Aorta (tissue), 5 donors: ENCODE measurements at regions not wholly inside any gene's neighbourhood (a gene's known extent, or its start where the extent isn't known, plus 50 kb on each side); places are given as distances from the start of the nearest gene placed in this dataset.

Experiments used
- ATAC-seq: fragments of 200-7000 bp; cut with Tn5 transposase; one replicate; pipeline ENCODE4 v1.9.1; 2022; ENCODE audit warnings: moderate library complexity; ENCODE audit not compliant: low FRiP score
- DNase-seq, 2 donors: peaks; one replicate each; pipeline ENCODE4 v3.0.0-alpha.2; 2020
- H3K27ac ChIP-seq, 2 donors: one replicate each; pipeline ENCODE4 v1.5.1; 2013; ENCODE audit warnings: low read length in 2 of 2, mild to moderate bottlenecking in 2 of 2, moderate library complexity in 2 of 2, control low read depth in 1 of 2, inconsistent platforms in 1 of 2, low read depth in 1 of 2
- H3K27me3 ChIP-seq, 2 donors: one replicate each; pipeline ENCODE4 v1.6.1; 2013; ENCODE audit warnings: control low read depth in 1 of 2, low read length in 1 of 2, mild to moderate bottlenecking in 1 of 2, moderate library complexity in 1 of 2; ENCODE audit not compliant: insufficient read depth in 2 of 2, control insufficient read depth in 1 of 2
- H3K36me3 ChIP-seq, 2 donors: one replicate each; pipeline ENCODE4 v1.6.1; 2013; ENCODE audit warnings: control low read depth in 1 of 2, low read length in 1 of 2, mild to moderate bottlenecking in 1 of 2; ENCODE audit not compliant: insufficient read depth in 2 of 2, control insufficient read depth in 1 of 2
- H3K4me1 ChIP-seq, 2 donors: one replicate each; pipeline ENCODE4 v1.6.1; 2013; ENCODE audit warnings: low read length in 2 of 2, control low read depth in 1 of 2, mild to moderate bottlenecking in 1 of 2, moderate library complexity in 1 of 2; ENCODE audit not compliant: insufficient read depth in 2 of 2, control insufficient read depth in 1 of 2
- H3K4me3 ChIP-seq, 2 donors: one replicate each; pipeline ENCODE4 v1.5.1; 2013; ENCODE audit warnings: low read length in 2 of 2, control low read depth in 1 of 2, mild to moderate bottlenecking in 1 of 2
- H3K9me3 ChIP-seq: one replicate; pipeline ENCODE4 v1.6.1; 2013; ENCODE audit warnings: mild to moderate bottlenecking, low read length; ENCODE audit not compliant: control insufficient read depth
- whole genome bisulfite sequencing, 2 donors: extraction: QIAGEN DNeasy Blood & Tissue Kit; methylation state at CpG; one replicate each; pipeline ENCODE4 v1.1.7; 2013; 5-methylcytosine and 5-hydroxymethylcytosine counted together
- intact Hi-C, 2 donors: fragments of 100-400 bp; cut with DNase I; formaldehyde crosslinking; loops; one replicate each; pipeline versions ENCODE4 v1.14.2 to v1.15.0; 2022
- donor health status: healthy with polysubstance abuse.
- donor health status: Bipolar disorder and iron deficiency.
- donor health status: DM: no; HTN: no; CAD: no.
- donor health status: DM: no; HTN: no; CAD: no.
- donor health status: DM: yes; HTN: yes; CAD: no.

GRCh38 chr2:144275340-144275739 is 244.6 kb downstream of the ZEB2 start:
- no peak for ATAC-seq
- H3K4me1 ChIP-seq, result no peaks in the 10 kb centered on the region
- intact Hi-C loops, result no loop called here

DNA sequence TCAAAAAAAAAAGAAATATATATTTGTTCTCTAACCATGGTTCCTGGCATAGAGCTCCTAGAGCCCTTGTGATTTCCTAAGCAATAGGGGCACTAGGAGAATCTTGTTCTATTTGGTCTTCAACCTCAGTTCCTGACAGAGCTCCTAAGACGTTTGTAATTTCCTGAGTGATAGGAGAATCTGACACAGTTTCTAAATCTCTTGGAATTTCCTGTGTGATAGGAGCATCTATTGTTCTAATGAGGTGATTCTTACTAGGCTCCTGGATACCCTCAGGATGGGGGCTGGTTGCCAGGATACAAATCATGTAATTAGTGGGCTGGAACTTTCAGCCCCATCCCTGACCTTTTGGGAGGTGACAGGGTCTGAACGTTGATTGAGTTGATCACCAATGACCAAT is 245.8 kb downstream of the ZEB2 start:
- WGBS, 2 donors, result 57 to 64% methylated on average over 2 of the region's 2 CpGs
- Histone ChIP-seq H3K36me3 (no peaks in the 10 kb centered on the region), H3K9me3 (no peaks in the 10 kb centered on the region), H3K27me3 (no peaks in the 10 kb centered on the region), H3K4me3 (no peak overlapping the region), H3K4me1 (no peaks in the 10 kb centered on the region), H3K27ac (no peak overlapping the region)
- ATAC-seq (no peak), DNase-seq (no peak)
- intact Hi-C loops, result no loop called here

More at GRCh38 chr2:144275340-144275739, 244.6 kb downstream of the ZEB2 start:
- Histone ChIP-seq H3K4me3 (no peak overlapping the region), H3K9me3 (no peaks in the 10 kb centered on the region), H3K27me3 (no peaks in the 10 kb centered on the region), H3K36me3 (no peaks in the 10 kb centered on the region), H3K27ac (no peak overlapping the region)
- no peak for DNase-seq

DNA sequence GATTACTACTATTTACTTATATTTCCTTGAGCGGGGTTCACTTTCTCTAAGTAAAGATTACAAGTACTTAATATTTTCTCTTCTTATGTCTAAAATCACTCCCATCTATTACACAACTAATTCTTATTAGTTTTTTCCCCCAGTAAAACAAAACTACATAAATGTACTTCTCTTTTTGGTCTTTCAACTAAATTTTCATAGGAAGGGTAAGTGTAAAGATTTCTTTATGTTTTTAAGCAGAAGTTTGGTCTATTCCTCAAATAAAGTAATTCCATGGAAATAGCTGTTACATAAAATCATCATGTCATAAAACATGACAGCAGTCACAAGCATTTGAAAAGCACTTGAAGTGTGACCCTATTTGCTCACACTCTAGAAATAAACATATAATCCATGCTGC is 249.0 kb downstream of the ZEB2 start:
- Histone ChIP-seq H3K9me3 (no peaks in the 10 kb centered on the region), H3K4me3 (no peak overlapping the region), H3K27me3 (no peaks in the 10 kb centered on the region), H3K4me1 (no peaks in the 10 kb centered on the region), H3K36me3 (no peaks in the 10 kb centered on the region), H3K27ac (no peak overlapping the region)
- WGBS, 2 donors, result 95 to 97% methylated on average over 1 of the region's 1 CpG
- DNase-seq (no peak), ATAC-seq (no peak)
- intact Hi-C loops, result no loop called here

- intact Hi-C loops, result no loop called here
- no peak overlapping the region for H3K4me3 ChIP-seq
- ATAC-seq, result no peak
- H3K27me3 ChIP-seq, result no peaks in the 10 kb centered on the region
- H3K9me3 ChIP-seq, result no peaks in the 10 kb centered on the region
- no peak overlapping the region for H3K27ac ChIP-seq
- H3K36me3 ChIP-seq, result no peaks in the 10 kb centered on the region
- WGBS, 2 donors, result 85 to 96% methylated on average over 1 of the region's 1 CpG
- no peaks in the 10 kb centered on the region for H3K4me1 ChIP-seq
- no peak for DNase-seq
These were observed 251.8 kb downstream of the ZEB2 start for GRCh38 chr2:144268036-144268678.

DNA sequence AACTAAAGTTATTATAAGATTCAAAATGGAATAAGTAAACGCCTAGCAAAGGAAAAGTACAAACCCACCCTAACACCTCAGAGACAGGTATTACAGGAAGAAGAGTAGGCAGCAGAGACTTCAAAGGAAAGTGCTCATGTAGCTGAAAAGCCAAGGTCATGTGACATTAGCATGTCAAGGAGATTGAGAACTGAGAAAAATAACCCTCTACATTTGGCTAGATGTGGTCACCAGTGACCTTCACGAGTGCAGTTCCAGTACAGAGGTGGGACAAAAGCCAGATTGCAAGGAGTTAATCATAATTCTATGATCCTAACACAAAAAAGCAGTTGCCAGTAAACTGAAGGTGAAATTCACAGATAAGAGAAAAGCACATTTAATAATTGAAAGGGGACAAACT is 252.7 kb downstream of the ZEB2 start:
- intact Hi-C loops, result no loop called here
- H3K36me3 ChIP-seq, result no peaks in the 10 kb centered on the region
- H3K27ac ChIP-seq, result no peak overlapping the region
- WGBS, 2 donors, result 71 to 81% methylated on average over 2 of the region's 2 CpGs
- DNase-seq (no peak), ATAC-seq (no peak)
- no peak overlapping the region for H3K4me3 ChIP-seq
- no peaks in the 10 kb centered on the region for H3K27me3 ChIP-seq
- H3K9me3 ChIP-seq, result no peaks in the 10 kb centered on the region
- H3K4me1 ChIP-seq, result no peaks in the 10 kb centered on the region

- DNase-seq, result no peak
- H3K4me1 ChIP-seq, result no peaks in the 10 kb centered on the region
- no peaks in the 10 kb centered on the region for H3K9me3 ChIP-seq
- no peak overlapping the region for H3K4me3 ChIP-seq
- 96 to 99% methylated on average over 3 of the region's 3 CpGs for WGBS, 2 donors
- no peak for ATAC-seq
- intact Hi-C loops, result no loop called here
- no peak overlapping the region for H3K27ac ChIP-seq
- H3K36me3 ChIP-seq, result no peaks in the 10 kb centered on the region
- no peaks in the 10 kb centered on the region for H3K27me3 ChIP-seq
These were observed 254.3 kb downstream of the ZEB2 start for GRCh38 chr2:144265654-144266053.

DNA sequence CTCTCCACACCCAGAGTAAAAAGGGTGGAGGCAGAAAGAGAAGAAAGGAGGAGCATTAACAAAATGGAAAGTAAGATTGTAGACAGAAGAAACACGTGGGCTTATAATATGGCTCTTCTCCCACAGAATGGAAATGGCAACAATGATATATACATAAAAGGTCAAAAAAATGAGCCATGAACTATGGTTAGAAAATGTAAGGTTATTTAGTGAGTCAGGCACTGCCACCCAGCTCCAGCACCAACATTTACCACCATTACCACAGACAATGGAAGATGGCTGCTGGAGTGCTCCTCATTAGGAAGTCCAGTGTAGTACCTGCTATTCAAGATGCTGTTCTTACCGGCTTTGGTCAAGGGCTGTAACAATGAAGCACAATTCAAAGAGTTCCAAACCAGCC is 258.0 kb downstream of the ZEB2 start:
- intact Hi-C loops, result no loop called here
- WGBS, 2 donors, result 92 to 99% methylated on average over 2 of the region's 2 CpGs
- no peak overlapping the region for H3K4me3 ChIP-seq
- no peaks in the 10 kb centered on the region for H3K27me3 ChIP-seq
- H3K36me3 ChIP-seq, result no peaks in the 10 kb centered on the region
- H3K9me3 ChIP-seq, result no peaks in the 10 kb centered on the region
- ATAC-seq (no peak), DNase-seq (no peak)
- H3K27ac ChIP-seq, result no peak overlapping the region
- no peaks in the 10 kb centered on the region for H3K4me1 ChIP-seq

DNA sequence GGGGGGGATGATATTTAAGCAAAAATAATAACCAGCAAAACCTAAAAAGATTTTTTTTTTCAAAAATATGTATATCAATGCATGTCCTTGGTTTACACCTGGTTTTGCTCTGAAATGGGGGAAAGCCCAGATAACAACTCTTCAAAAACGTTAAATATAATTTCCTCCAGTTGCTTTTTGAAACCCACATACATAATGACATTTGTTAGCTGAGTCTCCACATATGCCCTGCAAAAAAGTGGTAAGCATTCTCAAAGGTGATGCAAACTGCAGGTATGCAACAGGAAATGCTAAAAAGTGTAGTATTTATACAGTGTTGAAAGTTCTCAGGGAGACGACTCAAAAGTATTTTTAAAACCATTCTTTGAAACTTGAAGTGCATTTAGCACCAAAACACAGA is 258.6 kb downstream of the ZEB2 start:
- intact Hi-C loops, result no loop called here

DNA sequence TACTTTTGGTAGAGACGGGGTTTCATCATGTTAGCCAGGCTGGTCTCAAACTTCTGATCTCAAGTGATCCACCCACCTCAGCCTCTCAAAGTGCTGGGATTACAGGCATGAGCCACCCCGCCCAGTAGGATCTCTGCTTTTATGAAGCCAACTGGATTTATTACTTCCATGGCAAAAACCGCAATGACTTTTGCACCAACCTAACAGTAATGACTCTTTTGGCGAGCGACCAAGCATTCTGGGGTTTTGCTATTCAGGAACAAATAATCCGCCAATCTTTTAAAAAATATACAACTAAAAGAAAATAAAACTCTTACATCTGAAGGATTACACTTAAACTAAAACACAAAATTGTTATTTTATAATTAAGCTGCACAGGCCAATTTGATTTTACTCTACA is 260.6 kb downstream of the ZEB2 start:
- 95 to 97% methylated on average over 6 of the region's 6 CpGs for WGBS, 2 donors
- Histone ChIP-seq H3K4me3 (no peak overlapping the region), H3K27ac (no peak overlapping the region), H3K4me1 (no peaks in the 10 kb centered on the region), H3K27me3 (no peaks in the 10 kb centered on the region), H3K36me3 (no peaks in the 10 kb centered on the region), H3K9me3 (no peaks in the 10 kb centered on the region)
- ATAC-seq, result no peak
- no peak for DNase-seq
- intact Hi-C loops, result no loop called here

More for the DNA sequence above, 258.6 kb downstream of the ZEB2 start:
- Histone ChIP-seq H3K27ac (no peak overlapping the region), H3K36me3 (no peaks in the 10 kb centered on the region), H3K27me3 (no peaks in the 10 kb centered on the region), H3K4me1 (no peaks in the 10 kb centered on the region), H3K9me3 (no peaks in the 10 kb centered on the region), H3K4me3 (no peak overlapping the region)
- 79 to 83% methylated on average over 2 of the region's 2 CpGs for WGBS, 2 donors
- DNase-seq, result no peak
- no peak for ATAC-seq
